ENCODE measurements at regions not wholly inside any gene's neighbourhood (a gene's known extent, or its start where the extent isn't known, plus 50 kb on each side); places are given as distances from the start of the nearest gene placed in this dataset.

DNA sequence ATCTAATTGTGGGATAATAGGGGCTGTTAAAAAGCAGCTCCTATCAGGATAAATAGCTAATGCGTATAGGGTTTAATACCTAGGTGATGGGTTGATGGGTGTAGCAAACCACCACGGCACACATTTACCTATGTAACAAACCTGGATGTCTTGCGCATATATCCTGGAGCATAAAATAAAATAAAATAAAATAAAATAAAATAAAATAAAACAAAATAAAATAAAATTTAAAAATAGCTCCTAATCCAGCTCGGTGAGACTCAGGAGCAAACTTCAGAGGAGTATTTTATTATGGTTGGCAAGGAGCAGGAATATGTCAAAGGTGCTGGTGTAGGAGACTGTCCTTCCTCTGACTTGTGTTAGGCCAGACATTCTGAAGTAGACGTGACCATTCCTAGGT lies 721.0 kb downstream of the BCL11B start:
- no peak for DNase-seq (ENCODE audit: low spot score)

DNA sequence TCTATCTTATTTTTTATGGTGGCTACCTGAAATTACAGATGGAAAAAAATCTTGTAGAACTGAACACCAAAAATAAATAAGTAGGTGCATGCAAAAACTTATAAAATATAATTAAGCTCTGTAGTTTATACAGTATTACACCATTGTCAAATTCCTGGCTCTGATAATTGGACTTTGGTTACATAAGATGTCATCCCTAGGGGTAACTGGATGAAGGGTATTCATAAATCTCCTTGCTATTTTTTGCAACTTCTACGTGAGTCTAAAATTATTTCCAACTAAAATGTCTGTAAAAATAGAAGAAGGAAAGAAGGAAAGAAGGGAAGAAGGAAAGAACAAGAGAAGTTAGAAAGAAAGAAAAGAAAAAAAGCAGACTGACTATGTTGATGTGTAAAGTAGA lies 716.6 kb downstream of the BCL11B start:
- no peak for DNase-seq (ENCODE audit: low spot score)

DNA sequence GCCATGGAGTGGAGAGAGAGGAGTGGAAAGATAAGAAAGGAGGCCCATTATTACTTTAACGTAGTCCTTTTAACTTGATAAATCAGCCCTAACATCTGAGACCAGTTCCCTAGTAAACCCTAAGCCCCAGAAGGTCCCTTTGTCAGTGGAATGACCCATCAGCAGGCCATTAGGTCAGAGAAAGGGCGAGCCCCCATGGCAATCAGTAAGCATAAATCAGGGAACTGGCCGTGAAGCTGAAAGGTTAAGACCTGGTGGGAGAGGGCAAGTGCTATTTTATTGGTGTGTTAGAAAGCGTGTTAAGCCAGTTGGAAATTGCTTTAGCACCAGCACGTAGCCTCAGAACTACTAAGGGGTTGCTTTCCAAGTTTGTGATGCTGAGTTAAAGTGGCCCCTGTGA lies 708.0 kb downstream of the BCL11B start:
- DNase-seq (ENCODE audit: low spot score), result no peak

DNA sequence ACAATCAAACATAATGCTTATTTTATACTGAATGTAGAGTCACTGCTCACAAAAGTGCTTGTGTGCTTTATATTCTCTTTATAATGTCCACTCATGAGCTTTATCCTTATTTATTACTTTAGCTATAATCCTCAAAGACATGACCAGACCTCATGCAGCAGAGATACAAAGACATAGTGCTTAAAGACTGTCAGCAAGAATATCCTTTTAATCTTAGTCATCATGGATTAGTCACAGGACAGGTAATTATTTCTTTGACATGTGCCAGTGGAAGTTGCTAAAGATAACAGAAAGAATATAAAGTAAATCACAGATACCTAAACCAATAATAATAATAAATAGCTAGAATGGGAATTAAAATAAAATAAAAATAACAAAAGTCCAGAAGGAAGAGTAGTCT lies 707.5 kb downstream of the BCL11B start:
- no peak for DNase-seq (ENCODE audit: low spot score)

DNA sequence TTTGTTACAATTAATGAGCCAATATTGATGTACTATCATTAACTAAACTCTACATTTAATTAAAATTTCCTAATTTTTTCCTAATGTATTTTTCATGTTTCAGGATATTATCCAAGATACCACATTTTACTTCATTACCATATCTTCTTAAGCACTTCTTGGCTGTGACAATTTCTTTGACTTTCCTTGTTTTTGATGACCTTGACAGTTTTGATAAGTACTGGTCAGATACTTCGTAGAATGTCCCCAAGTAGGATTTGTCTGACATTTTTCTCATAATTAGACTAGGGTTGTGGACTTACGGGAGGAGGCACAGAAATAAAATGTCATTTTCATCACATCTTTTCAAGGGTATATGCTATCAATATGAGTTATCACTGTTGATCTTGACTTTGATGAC lies 700.9 kb downstream of the BCL11B start:
- no peak for DNase-seq (ENCODE audit: low spot score)

DNA sequence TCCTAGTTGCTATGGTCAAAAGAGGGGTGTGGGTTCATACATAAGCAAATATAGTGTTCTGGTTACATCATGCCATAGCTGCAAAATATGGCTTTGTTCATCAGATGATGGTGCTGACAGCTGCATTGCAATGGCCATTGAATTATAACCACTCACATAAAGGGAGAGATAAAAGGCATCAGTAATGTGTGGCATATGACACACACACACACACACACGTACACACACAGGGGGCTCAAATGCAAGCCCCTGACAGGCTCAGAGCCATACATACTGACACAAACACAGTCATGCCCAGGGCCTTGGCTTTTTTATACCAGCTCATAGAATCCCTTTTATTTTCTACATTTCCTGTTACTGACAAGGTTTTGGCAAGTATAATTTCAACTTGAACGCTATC lies 698.9 kb downstream of the BCL11B start:
- DNase-seq (ENCODE audit: low spot score), result no peak

DNA sequence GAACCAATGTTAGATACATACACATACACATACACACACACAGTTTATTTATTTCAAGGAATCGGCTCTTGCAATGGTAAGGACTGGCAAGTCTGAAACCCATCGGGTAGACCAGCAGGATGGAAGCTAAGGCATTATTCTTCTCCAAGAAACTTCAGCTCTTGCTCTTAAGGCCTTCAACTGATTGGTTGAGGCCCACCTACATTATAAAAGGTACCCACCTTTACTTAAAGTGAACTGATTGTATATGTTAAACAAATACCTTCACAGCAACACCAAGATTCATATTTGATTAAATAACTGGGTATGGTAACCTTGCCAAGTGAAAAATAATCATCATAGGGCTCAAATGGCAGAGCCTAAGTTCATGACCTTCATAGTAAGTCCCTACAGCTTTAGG lies 695.5 kb downstream of the BCL11B start:
- DNase-seq (ENCODE audit: low spot score), result no peak

DNA sequence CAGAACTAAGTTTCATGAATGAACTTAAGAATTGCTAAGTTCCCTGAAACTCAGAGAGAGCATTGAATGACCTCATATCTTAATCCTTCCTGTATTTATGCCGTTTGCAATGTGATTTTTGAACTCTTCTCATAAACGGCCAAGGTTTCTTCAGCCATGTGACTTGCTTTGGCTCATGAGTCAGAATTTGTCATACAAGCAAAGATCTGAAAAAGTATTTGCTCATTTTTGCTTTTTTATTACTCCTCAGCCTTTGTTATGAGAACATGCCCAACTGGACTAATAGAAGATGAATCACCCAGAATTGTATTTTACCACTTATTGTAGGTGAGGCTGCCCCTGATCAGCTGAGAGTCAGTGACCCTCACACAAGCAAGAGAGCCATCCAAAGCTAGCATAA lies 693.8 kb downstream of the BCL11B start:
- DNase-seq (ENCODE audit: low spot score), result no peak

DNA sequence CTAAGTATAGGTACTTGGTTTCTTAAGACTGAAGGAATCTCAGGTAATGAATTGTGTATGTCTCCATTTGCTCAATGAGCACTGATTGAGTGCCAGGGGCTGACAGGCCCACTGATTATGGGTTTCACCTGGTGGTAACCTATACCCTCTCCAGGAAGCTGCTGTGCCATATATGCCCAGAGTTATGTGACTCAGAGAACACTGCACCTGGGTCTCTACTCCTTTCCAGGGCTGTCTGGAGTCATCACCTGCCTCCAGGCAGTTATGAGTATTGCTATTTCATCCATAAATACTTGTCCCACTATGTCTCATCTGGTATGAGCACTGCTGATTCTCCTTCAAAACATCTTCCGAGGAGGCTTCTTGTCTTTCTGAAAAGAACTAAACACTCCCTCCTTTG lies 692.9 kb downstream of the BCL11B start:
- no peak for DNase-seq (ENCODE audit: low spot score)

DNA sequence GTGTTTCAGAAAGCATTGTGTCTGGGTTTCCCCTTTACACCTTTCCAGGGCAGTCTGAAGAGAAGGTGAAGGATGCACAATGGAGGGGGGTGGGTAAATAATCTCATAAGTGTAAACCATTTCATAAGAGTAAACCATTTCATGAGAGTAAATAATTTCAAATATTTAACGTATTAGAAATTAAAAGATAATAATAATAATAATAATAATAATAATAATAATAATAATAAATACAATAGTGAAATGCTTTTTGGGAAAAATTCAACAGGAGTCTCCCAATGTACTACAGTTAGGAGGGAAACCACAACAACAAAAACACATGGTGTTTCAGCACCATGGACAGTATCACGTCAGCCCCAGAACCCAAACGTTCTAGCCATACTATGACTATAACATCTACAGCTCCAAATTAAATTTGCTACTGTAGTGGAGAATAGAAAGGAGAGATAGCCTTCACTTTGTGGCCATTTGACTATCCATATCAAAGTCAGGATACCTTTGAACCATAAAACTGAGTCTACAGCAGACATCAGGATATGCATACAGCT lies 691.8 kb downstream of the BCL11B start:
- DNase-seq (ENCODE audit: low spot score), result no peak

DNA sequence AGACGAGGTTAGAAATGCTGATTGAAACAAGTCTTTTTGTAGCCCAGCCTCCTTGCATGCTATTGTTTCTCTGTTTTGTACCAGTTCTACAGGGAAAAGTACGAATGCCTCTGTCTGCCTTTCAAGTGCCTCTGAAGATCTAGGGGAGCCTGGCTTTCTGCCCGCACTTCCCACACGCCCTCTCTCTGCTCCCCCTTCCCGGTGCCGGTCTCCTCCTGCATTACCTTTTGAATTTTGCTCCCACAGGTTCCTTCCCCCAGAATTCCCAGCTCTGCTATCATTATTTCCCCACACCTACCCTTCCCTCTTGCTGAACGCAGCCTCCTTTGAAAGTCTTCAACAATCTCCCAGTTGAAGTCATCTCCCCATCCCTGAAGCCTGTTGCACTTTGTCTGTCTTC lies 689.7 kb downstream of the BCL11B start:
- DNase-seq (ENCODE audit: low spot score), result no peak

DNA sequence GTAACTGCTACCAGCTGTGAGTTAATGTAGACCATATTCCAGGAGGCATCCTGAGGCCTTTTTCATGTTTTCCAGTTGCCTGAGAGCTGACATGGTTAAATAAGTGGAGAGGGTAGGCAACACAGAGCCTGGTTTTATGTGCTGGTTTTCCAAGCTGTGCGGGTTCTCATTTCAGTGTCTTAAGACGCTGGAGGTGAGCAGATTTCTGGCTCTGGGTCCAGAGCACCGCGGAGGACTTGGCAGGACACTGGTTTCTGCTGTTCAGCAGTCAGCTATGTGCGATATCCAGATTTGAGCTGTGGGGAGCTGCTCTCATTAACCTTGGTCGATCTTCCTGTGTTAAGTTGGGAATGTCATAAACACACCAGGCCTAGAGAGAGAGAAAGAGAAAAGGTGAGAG lies 680.8 kb downstream of the BCL11B start:
- DNase-seq (ENCODE audit: low spot score), result peak; percentile 19

DNA sequence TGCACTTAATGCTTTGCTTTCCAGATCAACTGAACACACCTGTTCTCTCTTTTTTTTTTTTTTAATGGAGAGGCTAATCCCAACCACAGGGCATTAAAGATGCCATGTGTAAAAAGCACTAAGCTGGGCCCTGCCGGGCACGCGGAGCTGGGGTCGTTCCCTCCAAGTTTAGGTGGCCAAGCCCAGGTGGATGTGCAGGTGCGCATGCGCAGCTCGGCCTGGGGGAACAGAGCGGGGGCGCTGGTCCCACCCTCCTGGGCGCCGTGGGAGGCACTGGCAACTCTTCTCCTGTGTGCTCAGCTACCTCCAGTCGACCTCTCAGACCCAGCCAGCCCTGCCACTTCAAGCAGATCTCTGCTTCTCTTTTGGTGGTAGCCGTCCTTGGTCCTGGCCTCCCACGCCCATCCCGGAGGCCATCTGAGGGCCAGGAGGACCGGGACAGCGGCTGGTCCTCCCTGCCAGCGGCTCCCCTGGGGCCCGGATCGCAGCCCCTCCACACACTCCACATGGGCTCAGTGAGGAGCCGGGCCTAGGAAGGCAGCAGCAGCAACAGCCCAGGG lies 679.3 kb downstream of the BCL11B start:
- DNase-seq (ENCODE audit: low spot score), result no peak

DNA sequence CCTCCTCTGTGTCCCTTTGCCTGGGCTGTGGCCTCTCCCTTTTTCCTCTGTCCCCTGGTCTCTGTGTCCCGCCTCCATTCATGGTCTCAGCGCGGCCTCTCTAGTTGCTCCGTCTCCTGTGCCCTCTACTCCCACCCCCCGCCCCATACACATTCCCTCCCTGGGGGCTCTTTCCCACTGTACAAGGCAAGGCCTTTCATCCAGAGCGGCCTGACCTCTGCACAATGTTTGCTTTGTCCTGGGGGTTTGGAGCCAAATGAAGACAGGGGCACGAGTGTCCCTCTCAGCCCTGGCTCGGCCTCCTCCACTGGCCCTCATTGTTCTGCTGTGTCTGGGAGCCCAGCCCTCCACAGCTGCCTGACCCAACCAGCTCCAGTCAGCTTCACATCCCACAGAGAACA lies 678.6 kb downstream of the BCL11B start:
- DNase-seq (ENCODE audit: low spot score), result peak; percentile 97

DNA sequence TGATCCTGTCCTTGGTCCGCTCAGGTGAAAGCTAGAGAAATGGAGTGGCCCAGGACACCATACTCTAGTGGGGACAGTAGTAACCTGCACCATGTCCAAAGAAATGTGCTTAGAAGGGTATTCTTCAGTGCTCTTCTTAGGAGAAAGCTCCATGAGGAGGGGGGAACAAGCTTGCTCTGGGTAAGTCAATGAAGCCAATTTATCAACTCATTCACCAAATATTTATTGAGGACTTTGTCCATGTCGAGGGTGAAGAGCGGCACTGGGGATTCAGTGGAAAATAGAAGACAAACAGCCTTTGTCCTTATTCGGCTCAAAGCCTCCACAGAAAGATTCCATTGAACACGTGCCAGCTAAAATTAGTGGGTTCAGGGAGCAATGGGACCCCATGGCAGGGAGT lies 677.8 kb downstream of the BCL11B start:
- DNase-seq (ENCODE audit: low spot score), result peak; percentile 56

DNA sequence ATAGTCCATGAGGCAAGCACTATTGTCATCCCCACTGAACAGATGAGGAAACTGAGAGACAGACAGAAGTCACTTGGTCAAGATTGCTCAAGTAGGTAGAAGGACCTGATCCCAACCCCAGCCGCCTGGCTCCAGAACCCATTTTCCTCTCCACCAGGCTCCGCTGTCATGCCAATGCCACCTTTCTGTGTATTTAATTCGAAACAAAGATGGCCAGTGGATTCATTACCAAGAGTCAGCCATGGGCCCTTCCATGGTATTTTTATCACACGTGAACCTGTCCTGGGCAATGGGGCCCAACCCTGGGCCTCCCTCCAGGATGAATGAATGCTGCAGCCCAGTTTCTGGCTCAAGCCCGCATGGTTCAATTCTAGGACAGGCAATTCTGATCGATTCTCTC lies 673.4 kb downstream of the BCL11B start:
- no peak for DNase-seq (ENCODE audit: low spot score)

DNA sequence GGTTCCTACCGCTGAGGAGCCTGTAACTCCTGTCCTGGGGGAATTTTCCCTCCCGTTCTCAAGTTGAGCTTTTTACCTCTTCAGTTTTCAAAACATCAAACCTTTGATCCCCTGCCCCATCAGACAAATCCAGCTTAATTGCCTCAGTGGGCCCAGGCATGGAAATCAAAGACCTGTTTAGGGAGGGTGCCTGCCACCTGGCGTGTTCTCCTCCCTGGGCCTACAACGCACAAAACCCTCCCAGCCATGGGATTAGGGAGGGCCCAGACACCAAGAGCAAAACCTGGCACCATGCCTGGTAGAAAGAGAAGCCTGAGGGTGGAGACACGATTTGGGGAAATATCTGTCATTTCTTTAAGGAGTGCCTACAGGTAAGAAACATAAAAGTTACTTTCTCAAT lies 672.9 kb downstream of the BCL11B start:
- no peak for DNase-seq (ENCODE audit: low spot score)

DNA sequence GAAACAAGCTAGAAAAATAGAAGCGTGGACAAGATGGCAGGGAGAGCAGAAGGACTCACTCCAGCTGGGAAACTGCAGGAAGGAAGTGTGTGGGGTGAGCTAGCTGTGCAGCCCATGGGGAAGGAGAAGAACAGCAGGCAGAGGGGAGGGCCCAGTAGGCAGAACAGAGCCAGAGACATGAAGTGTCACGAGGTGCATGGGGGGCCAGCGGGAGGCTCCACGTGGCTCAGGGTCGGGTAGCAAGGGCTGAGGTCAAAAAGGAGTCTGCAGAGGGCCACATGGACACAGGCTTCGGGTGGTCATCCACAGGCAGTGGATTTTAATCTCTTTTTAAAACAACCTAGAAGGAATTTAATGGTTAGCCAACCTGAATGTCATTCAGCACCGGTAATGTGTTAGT lies 669.0 kb downstream of the BCL11B start:
- DNase-seq (ENCODE audit: low spot score), result no peak

DNA sequence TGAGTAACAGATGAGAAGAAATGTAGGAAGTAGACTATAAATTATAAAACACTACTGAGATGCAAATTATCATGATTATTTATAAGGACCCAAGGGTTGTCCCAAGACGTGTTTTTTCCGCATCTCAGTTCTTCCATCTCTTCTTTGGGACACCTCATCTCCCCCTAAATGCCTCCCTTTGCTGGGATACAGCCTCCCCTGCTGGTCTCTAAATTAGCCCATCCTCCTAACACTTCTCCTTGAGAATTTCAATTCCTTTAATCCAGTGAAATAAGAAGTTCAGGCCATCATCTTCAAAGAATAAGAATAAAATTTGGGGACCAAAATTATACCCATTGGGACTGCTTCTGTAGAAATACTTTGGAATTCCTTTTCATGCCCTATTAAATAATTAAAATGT lies 667.0 kb downstream of the BCL11B start:
- no peak for DNase-seq (ENCODE audit: low spot score)

DNA sequence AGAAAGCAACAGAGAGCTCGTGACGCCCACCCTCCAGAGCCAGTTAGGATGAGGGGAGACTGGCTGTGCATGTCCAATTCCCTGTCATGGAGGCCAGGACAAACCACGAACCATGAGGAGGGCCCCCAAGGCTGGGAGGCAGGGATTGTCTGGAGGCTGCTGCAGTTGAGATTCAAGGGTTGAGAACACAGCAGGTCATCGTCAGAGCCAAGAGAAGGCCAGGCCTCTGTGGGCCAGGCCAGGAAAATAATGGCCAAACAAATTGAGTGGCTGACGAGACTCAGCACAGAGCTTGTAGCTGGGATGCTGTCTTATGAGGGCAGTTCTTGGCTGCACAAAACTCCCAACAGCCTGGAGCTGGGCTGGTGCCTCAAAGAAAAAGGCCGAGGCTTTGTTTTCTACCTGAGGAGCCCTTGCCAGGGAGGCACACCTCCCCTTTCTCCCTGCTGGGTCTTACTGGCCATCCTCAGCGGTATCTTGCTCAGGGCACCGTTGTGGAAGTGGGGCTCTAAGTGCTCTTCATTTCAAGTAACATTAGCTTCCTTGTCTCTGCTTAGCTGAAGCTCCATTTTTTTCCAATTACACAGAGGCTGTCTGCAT lies 665.9 kb downstream of the BCL11B start:
- DNase-seq (ENCODE audit: low spot score), result no peak

DNA sequence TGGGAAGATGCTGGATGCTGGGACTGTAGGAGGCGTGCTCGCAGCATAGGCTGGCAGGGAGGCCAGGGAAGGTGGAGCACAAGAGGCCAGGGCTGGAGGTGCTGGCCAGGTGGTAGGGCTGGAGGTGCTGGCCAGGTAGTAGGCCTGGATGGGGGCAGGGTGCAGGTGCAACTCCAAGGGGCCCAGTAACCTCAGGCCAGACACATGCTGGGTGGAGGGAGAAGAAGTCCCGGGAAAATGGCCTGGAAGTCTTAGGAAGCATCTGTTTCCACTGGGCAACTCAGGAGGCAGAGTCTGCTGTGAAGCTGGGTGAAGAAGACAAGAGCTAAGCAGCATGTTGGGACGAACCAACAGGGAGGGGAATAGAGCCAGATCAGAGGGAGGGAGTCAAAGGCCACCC lies 665.2 kb downstream of the BCL11B start:
- no peak for DNase-seq (ENCODE audit: low spot score)

DNA sequence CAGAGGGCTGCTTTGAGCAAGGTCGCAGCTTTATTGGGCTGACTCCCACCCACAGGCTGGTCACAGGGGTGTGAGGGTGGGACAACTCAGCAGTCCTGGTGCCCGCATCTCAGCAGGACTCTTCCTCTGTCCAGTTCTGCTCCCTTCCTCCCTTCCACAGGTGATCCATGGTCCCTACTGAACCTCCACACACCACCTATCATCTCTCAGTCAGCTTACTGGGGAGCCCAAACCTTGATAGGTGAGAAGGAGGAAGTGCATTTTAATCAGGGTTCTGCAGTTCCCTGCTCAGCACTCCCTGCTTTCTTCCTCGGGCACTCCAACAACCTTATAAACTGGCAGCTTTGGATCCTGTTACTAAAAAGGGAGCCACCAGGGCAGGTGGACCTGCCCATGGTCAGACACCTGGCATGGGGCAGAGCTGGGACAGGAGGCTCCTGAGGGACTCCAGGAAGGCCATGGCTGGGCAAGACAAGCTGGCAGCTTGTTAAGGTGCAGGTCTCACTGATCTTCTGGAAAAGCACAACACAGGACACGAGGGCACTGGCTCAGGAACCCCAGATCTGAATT lies 664.6 kb downstream of the BCL11B start:
- no peak for DNase-seq (ENCODE audit: low spot score)

DNA sequence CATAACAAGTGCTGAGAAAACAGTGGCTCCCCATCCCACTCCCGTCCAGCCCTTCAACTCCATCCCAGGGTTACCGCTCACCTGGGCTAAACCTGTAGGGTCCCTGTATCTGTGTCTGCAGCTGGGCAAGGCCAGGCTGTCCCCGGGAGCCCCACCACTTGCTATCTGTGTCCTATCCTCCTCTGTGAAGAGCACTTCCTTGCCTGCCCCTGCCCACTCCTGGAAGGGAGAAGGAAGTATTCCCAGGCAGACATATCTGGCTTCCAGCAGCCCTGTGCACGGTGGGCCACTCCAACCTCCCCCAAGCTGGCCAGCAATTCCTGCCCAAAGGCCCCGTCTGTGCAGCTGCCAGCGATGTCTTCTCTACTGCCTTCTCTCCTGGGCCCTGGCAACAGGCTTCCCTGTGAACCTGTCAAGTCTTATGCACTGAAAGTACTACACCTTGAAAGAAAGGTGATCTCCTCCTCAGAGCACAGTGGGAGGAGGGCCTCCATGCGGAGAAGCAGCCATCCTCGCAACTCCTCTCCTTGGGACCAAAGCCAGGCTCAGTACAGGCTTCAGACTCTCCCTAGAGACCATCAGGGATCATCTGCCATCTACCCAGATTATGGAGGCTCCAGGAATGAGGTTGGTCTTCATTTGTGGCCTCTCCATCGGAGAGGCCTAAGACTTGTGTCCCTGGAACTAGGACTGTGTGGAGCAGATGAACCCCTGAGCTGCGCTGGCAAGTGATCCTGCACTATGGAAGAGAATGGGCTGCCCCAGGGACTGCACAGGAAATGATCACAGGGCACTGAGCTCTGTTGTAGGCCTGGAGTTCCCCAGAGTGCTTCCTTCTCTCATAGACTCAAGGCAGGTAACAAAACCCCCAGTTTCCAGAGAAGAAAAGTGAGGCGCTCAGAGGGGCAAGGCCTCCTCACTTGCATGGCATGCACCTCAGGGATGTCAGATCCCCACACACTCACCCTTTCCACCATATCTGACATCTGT lies 663.6 kb downstream of the BCL11B start:
- DNase-seq (ENCODE audit: low spot score), result no peak
